Cardiac fibroblast (primary cell): ENCODE measurements at regions not wholly inside any gene's neighbourhood (a gene's known extent, or its start where the extent isn't known, plus 50 kb on each side); places are given as distances from the start of the nearest gene placed in this dataset.

Source experiments
- DNase-seq, 2 donors: peaks; one replicate each; pipeline versions ENCODE4 v3.0.0 to v3.0.0-alpha.2; 2010; ENCODE audit warnings: low read depth in 2 of 2
- H3K4me3 ChIP-seq, 2 donors: replicated peaks in 1 of 2; 1 replicate in 1 of 2; 2 replicates in 1 of 2; pipeline ENCODE4 v1.5.1; 2011; ENCODE audit warnings: low read depth in 2 of 2, low read length in 2 of 2, mild to moderate bottlenecking in 2 of 2, moderate library complexity in 1 of 2
- TF ChIP-seq, protein P1 (sequence below): IDR thresholded peaks from one replicate; pipeline ENCODE4 v1.5.1; 2011; ENCODE audit warnings: low read depth, mild to moderate bottlenecking, low read length, inconsistent platforms

DNA sequence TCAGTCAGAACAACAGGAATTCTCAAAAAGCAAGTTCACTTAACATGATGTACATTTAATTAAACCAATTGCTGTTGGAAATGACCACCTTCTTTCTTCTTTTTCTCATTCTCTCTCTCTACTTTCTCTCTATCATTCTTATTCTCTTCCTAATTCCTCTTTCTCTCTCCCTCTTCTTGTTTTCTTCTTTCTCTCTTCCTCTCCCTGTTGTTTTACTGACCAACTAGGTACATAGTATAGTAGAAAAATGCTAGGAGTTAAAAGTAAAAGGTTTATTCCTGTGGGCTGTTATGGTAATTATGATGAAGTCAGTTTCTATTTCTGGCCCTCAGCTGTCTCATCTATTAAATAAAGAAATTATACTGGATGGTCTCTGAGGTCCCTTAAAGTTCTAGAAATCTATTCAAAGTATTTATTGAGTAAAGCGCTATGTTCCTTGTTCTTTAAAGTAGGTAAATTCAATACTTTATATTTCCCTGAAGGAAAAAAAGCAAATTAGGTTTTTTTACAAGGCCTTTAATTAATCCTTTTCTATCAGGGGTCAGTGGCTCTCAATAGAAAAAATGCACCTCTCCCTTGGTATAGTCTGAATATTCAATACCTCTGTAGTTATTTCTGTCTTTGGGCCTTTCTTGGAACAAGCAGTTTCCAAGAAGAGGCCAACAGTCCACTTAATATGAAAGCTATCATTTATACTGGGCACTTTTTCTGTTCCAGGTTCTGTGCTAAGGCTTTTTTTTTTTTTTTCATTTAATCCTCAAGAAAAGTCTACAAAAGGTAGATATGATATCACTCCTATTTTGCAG is 102.3 kb upstream of the SLC30A5 start:
- H3K4me3 ChIP-seq: no peak overlapping the region
- DNase-seq: no peak
- TF ChIP-seq, protein P1, sequence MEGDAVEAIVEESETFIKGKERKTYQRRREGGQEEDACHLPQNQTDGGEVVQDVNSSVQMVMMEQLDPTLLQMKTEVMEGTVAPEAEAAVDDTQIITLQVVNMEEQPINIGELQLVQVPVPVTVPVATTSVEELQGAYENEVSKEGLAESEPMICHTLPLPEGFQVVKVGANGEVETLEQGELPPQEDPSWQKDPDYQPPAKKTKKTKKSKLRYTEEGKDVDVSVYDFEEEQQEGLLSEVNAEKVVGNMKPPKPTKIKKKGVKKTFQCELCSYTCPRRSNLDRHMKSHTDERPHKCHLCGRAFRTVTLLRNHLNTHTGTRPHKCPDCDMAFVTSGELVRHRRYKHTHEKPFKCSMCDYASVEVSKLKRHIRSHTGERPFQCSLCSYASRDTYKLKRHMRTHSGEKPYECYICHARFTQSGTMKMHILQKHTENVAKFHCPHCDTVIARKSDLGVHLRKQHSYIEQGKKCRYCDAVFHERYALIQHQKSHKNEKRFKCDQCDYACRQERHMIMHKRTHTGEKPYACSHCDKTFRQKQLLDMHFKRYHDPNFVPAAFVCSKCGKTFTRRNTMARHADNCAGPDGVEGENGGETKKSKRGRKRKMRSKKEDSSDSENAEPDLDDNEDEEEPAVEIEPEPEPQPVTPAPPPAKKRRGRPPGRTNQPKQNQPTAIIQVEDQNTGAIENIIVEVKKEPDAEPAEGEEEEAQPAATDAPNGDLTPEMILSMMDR: no peak

- DNase-seq: no peak
- TF ChIP-seq, protein P1: no peak
- H3K4me3 ChIP-seq: no peak overlapping the region
These were observed 99.2 kb upstream of the SLC30A5 start for GRCh38 chr5:68994645-68995044.

- H3K4me3 ChIP-seq: no peak overlapping the region
- no peak for DNase-seq
- TF ChIP-seq, protein P1: no peak
These were observed 97.8 kb upstream of the SLC30A5 start for GRCh38 chr5:68995845-68996545.

DNA sequence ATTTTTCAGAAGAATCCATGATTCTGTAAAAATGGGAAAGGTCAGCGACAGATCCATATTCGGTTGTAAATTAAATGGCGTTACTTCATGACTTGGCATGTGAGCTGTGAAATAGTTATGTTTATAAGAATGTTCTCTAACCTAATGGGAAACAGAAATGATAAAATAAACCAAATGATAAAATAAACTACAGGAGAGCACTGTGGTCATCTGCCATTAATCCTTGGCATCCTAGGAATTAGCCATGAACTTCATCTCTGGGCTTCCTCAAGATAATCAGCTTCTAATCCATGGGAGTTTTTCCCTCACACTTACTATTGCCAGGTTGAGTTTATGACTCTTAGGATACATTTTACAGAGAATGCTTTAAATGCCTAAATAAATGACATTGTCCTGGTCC is 94.6 kb upstream of the SLC30A5 start:
- no peak for DNase-seq
- TF ChIP-seq, protein P1: no peak
- H3K4me3 ChIP-seq: no peak overlapping the region

DNA sequence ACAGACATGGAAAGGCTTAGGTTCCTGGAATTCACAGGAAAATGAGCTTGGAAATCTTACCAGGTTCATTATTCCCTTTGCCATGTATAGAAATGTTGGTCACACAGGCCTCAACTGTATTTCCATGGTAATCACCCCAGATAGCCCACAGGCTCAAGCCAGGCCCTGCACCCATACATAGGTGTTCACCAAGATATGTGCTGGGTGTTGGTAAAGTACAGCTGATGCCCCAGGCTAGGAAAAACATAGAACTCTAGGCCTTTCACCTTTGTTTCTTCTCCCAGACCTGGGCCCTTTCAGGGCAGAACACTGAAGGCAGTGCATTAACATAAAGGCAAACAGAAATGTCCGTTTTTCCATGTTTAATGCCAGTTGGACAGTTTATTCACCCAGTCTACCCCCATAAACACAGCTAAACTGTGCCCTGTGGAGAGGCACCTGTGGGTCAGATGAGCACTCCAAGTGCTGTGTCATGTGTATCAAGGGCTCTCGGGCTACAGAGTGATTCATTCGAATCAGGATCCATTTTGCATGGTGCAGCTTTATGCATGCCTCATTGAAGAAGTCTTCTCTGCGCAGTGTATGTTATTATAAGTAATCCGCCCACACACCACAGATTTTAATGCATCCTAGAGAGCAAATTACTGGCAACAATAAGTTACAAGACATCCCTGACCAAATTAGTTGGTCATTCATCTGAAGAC is 93.4 kb upstream of the SLC30A5 start:
- DNase-seq: no peak
- TF ChIP-seq, protein P1: no peak
- H3K4me3 ChIP-seq: no peak overlapping the region

GRCh38 chr5:69000949-69001348 is 92.9 kb upstream of the SLC30A5 start:
- DNase-seq: no peak
- H3K4me3 ChIP-seq: no peak overlapping the region
- TF ChIP-seq, protein P1: no peak
